Endothelial cell of umbilical vein (primary cell): ENCODE measurements at regions not wholly inside any gene's neighbourhood (a gene's known extent, or its start where the extent isn't known, plus 50 kb on each side); places are given as distances from the start of the nearest gene placed in this dataset.
"Not testable (repeated sequence)": the region's sequence is repeated elsewhere in the genome, so short reads cannot be mapped to it uniquely, and the experiment has no call there.

Experiments
- BruUV-seq: library from RNA; stranded (reverse); fragments of 400-500 nt; replicated peaks from 2 replicates; lab custom pipeline; 2021; lab: Mats Ljungman, UMichigan
- CTCF ChIA-PET: fragments of 300-600, 350-600 bp; sonication (Branson Sonifier 250); formaldehyde crosslinking; loops from one replicate; lab custom pipeline; 2021; ENCODE audit warnings: antibody characterized with exemption, inconsistent platforms; lab: Charles Lee
- POLR2A ChIA-PET: fragments of 300-600, 350-600 bp; sonication (Branson Sonifier 250); formaldehyde crosslinking; loops from one replicate; lab custom pipeline; 2021; ENCODE audit warnings: antibody characterized with exemption, inconsistent platforms; lab: Charles Lee
- DNase-seq: peaks from one replicate; pipeline ENCODE4 v3.0.0-alpha.2; 2011; ENCODE audit warnings: low read depth, low spot score
- FAIRE-seq: peaks from 2 replicates; lab custom pipeline; 2011; peaks lifted over from hg19 to GRCh38; lab: Jason Lieb, UNC
- H2AFZ ChIP-seq: 2 replicates; pipeline ENCODE4 v1.6.0; 2012; ENCODE audit warnings: low read depth, low read length, control low read depth, inconsistent platforms
- H3K27ac ChIP-seq: 2 replicates; pipeline ENCODE4 v1.5.1; 2011; ENCODE audit warnings: low read depth, mild to moderate bottlenecking, control low read depth, low read length, moderate library complexity; ENCODE audit not compliant: insufficient read depth
- H3K27me3 ChIP-seq, 2 experiments: 2 replicates each; pipeline versions ENCODE4 v1.6.0 to v1.6.1; 2011; ENCODE audit warnings: low read length in 2 of 2, mixed read lengths in 1 of 2; ENCODE audit not compliant: control insufficient read depth in 2 of 2, insufficient read depth in 2 of 2
- H3K36me3 ChIP-seq, 2 experiments: 2 replicates in 1 of 2; 3 replicates in 1 of 2; pipeline ENCODE4 v1.5.1; 2011; ENCODE audit warnings: low read length in 2 of 2, mild to moderate bottlenecking in 1 of 2, moderate library complexity in 1 of 2; ENCODE audit not compliant: control insufficient read depth in 2 of 2, insufficient read depth in 2 of 2; ENCODE audit errors: extremely low read depth in 1 of 2
- H3K4me1 ChIP-seq: 3 replicates; pipeline ENCODE4 v1.5.1; 2011; ENCODE audit warnings: mild to moderate bottlenecking, low read length; ENCODE audit not compliant: control insufficient read depth, insufficient read depth; ENCODE audit errors: extremely low read depth
- H3K4me2 ChIP-seq: 2 replicates; pipeline ENCODE4 v1.6.1; 2011; ENCODE audit warnings: low read length, control low read depth, mixed read lengths; ENCODE audit not compliant: insufficient read depth
- H3K4me3 ChIP-seq, 3 experiments: fragments of 200-600 bp in 1 of 3; sonication (generic), shearing (Covaris generic) in 1 of 3; replicated peaks in 1 of 3; 2 replicates each; pipeline ENCODE4 v1.5.1; 2011 to 2016; ENCODE audit warnings: control low read depth in 3 of 3, low read length in 3 of 3, mild to moderate bottlenecking in 2 of 3, inconsistent platforms in 1 of 3, low read depth in 1 of 3, moderate library complexity in 1 of 3; ENCODE audit not compliant: insufficient read depth in 1 of 3
- H3K79me2 ChIP-seq: 2 replicates; pipeline ENCODE4 v1.6.0; 2012; ENCODE audit warnings: low read length, inconsistent platforms; ENCODE audit not compliant: control insufficient read depth, insufficient read depth
- H3K9ac ChIP-seq: replicated peaks from 2 replicates; pipeline ENCODE3; 2011; ENCODE audit warnings: low read length, control low read depth; ENCODE audit not compliant: insufficient read depth; ENCODE audit errors: extremely low read depth
- H3K9me1 ChIP-seq: replicated peaks from 3 replicates; pipeline ENCODE4 v1.6.0; 2011; ENCODE audit warnings: mild to moderate bottlenecking, low read length; ENCODE audit not compliant: control insufficient read depth, insufficient read depth; ENCODE audit errors: extremely low read depth
- H3K9me3 ChIP-seq: replicated peaks from 2 replicates; pipeline ENCODE4 v1.5.1; 2012; ENCODE audit warnings: low read length, inconsistent platforms; ENCODE audit not compliant: control insufficient read depth, insufficient read depth
- H4K20me1 ChIP-seq: replicated peaks from 2 replicates; pipeline ENCODE3; 2011; ENCODE audit warnings: mild to moderate bottlenecking, low read length; ENCODE audit not compliant: control insufficient read depth, insufficient read depth; ENCODE audit errors: extremely low read depth
- EZH2 ChIP-seq: IDR thresholded peaks from 2 replicates; pipeline ENCODE4 v1.6.1; 2012; ENCODE audit warnings: borderline replicate concordance, low read depth, mild to moderate bottlenecking, moderate library complexity, low read length, inconsistent platforms; ENCODE audit not compliant: severe bottlenecking
- FOS ChIP-seq: IDR thresholded peaks from 2 replicates; pipeline ENCODE4 v1.6.1; 2011; ENCODE audit warnings: mild to moderate bottlenecking, low read length, moderate library complexity, borderline replicate concordance; ENCODE audit not compliant: insufficient read depth
- GATA2 ChIP-seq: IDR thresholded peaks from 2 replicates; pipeline ENCODE4 v1.7.0; 2011; ENCODE audit warnings: low read depth, mild to moderate bottlenecking, moderate library complexity, mixed read lengths, low read length; ENCODE audit not compliant: insufficient read length, insufficient read depth
- JUN ChIP-seq: IDR thresholded peaks from 2 replicates; pipeline ENCODE4 v1.6.1; 2011; ENCODE audit warnings: borderline replicate concordance, low read depth; ENCODE audit not compliant: insufficient read length, insufficient read depth
- MYC ChIP-seq: IDR thresholded peaks from one replicate; pipeline ENCODE4 v1.6.1; 2011; ENCODE audit warnings: mild to moderate bottlenecking, low read depth, low read length
- POLR2A ChIP-seq: IDR thresholded peaks from 2 replicates; pipeline ENCODE4 v1.6.1; 2012; ENCODE audit warnings: low read depth, mild to moderate bottlenecking, control low read depth, low read length
- POLR2AphosphoS5 ChIP-seq: IDR thresholded peaks from 2 replicates; pipeline ENCODE4 v1.6.1; 2012; ENCODE audit warnings: low read depth, mild to moderate bottlenecking, control low read depth, low read length, moderate library complexity; ENCODE audit not compliant: insufficient read depth
- dilution Hi-C: fragments of 300-500 bp; cut with MboI; formaldehyde crosslinking; loops from one replicate; pipeline ENCODE4 v1.15.0; 2019; ENCODE audit warnings: low sequenced_read_pairs; ENCODE audit not compliant: extremely low pct_ligation_motif_present
- intact Hi-C: fragments of 100-400 bp; cut with micrococcal nuclease; formaldehyde crosslinking; loops from one replicate; pipeline ENCODE4 v1.10.0; 2022
- TF ChIP-seq, protein P1 (sequence below): IDR thresholded peaks from 2 replicates; pipeline ENCODE4 v1.6.1; 2011; ENCODE audit not compliant: insufficient read depth, insufficient read length
- TF ChIP-seq, protein P2 (sequence below), 2 donors: IDR thresholded peaks; 1 replicate in 1 of 2; 2 replicates in 1 of 2; pipeline ENCODE4 v1.5.1; 2011; ENCODE audit warnings: low read length in 2 of 2, mild to moderate bottlenecking in 2 of 2, moderate library complexity in 2 of 2, control low read depth in 1 of 2, inconsistent platforms in 1 of 2, low read depth in 1 of 2; ENCODE audit not compliant: insufficient read depth in 1 of 2; ENCODE audit errors: extremely low read depth in 1 of 2

DNA sequence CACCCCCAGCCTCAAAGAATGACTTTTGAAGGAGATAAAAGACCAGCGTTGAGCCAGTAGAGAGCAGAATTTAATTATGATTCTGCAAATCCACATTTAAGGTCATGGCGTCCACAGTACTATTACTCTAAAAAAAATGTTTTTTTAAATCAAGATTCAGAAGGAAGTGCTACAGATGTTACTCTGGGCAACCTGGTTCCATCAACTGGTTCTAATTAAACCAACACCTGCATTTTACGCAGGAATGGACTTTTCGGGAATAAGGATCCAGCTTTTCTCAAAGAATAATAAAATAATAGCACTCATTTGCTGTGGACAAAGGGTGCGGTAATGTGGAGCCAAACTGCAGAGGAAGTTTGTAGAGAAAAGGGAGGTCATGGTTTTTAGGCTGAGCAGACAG is 62.9 kb upstream of the IPO5 start:
- no peaks in the 10 kb centered on the region for H4K20me1 ChIP-seq
- no peaks in the 10 kb centered on the region for H3K36me3 ChIP-seq
- H3K27me3 ChIP-seq, result no peaks in the 10 kb centered on the region
- TF ChIP-seq FOS (no peak), POLR2AphosphoS5 (no peak), EZH2 (no peak), GATA2 (no peak), JUN (no peak), POLR2A (no peak), MYC (no peak)
- TF ChIP-seq, protein P1, sequence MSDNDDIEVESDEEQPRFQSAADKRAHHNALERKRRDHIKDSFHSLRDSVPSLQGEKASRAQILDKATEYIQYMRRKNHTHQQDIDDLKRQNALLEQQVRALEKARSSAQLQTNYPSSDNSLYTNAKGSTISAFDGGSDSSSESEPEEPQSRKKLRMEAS, result no peak
- TF ChIP-seq, protein P2, sequence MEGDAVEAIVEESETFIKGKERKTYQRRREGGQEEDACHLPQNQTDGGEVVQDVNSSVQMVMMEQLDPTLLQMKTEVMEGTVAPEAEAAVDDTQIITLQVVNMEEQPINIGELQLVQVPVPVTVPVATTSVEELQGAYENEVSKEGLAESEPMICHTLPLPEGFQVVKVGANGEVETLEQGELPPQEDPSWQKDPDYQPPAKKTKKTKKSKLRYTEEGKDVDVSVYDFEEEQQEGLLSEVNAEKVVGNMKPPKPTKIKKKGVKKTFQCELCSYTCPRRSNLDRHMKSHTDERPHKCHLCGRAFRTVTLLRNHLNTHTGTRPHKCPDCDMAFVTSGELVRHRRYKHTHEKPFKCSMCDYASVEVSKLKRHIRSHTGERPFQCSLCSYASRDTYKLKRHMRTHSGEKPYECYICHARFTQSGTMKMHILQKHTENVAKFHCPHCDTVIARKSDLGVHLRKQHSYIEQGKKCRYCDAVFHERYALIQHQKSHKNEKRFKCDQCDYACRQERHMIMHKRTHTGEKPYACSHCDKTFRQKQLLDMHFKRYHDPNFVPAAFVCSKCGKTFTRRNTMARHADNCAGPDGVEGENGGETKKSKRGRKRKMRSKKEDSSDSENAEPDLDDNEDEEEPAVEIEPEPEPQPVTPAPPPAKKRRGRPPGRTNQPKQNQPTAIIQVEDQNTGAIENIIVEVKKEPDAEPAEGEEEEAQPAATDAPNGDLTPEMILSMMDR (IDR thresholded peaks at IDR 0.05; ENCODE audit: extremely low read depth in 1 of 2, insufficient read depth in 1 of 2, low read depth in 1 of 2, low read length in 2 of 2), result no peak
- no peaks in the 10 kb centered on the region for H3K79me2 ChIP-seq
- intact Hi-C loops, result no loop called here
- no peak overlapping the region for H2AFZ ChIP-seq
- CTCF ChIA-PET, result no interaction called here
- no peaks in the 10 kb centered on the region for H3K9me1 ChIP-seq
- dilution Hi-C loops, result no loop called here
- no peaks in the 10 kb centered on the region for H3K4me1 ChIP-seq
- H3K9ac ChIP-seq, result no peak overlapping the region
- no peak overlapping the region for H3K27ac ChIP-seq
- DNase-seq (no peak), FAIRE-seq (no peak)
- POLR2A ChIA-PET, result no interaction called here
- H3K4me3 ChIP-seq, result no peak overlapping the region
- no peak overlapping the region for H3K4me2 ChIP-seq
- no peaks in the 10 kb centered on the region for H3K9me3 ChIP-seq
- no TSS peak for BruUV-seq

DNA sequence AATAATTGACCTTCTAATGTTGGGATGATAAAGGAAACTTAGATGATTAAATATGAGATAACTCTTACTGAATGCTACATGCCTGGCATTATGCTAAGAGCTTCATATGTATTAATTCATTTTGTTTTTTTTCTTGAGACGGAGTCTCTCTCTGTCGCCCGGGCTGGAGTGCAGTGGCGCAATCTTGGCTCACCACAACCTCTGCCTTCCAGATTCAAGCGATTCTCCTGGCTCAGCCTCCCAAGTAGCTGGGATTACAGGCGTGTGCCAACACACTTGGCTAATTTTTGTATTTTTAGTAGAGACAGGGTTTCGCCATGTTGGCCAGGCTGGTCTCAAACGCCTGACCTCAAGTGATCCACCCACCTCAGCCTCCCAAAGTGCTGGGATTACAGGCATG is 61.5 kb upstream of the IPO5 start:
- H3K9me3 ChIP-seq, H3K27ac ChIP-seq, H3K27me3 ChIP-seq, H3K36me3 ChIP-seq, H3K4me1 ChIP-seq, FAIRE-seq, DNase-seq, dilution Hi-C loops, H2AFZ ChIP-seq, H3K79me2 ChIP-seq, CTCF ChIA-PET, H3K9me1 ChIP-seq, H4K20me1 ChIP-seq, intact Hi-C loops, H3K4me2 ChIP-seq, BruUV-seq, H3K4me3 ChIP-seq, H3K9ac ChIP-seq, POLR2A ChIA-PET: not testable (repeated sequence)
